MM.1S (cell line): ENCODE measurements at regions not wholly inside any gene's neighbourhood (a gene's known extent, or its start where the extent isn't known, plus 50 kb on each side); places are given as distances from the start of the nearest gene placed in this dataset.

ENCODE experiments used
- EZH2 ChIP-seq: fragments of 300-600 bp; sonication (generic); optimal IDR thresholded peaks from 2 replicates; pipeline ENCODE3; 2017; ENCODE audit warnings: low read depth, mild to moderate bottlenecking, antibody characterized with exemption, low read length, mixed read lengths
- TF ChIP-seq, protein P1 (sequence below): fragments of 300-600 bp; sonication (generic); IDR thresholded peaks from 2 replicates; pipeline ENCODE4 v1.5.1; 2016; ENCODE audit warnings: antibody characterized with exemption, low read length, mixed read lengths

DNA sequence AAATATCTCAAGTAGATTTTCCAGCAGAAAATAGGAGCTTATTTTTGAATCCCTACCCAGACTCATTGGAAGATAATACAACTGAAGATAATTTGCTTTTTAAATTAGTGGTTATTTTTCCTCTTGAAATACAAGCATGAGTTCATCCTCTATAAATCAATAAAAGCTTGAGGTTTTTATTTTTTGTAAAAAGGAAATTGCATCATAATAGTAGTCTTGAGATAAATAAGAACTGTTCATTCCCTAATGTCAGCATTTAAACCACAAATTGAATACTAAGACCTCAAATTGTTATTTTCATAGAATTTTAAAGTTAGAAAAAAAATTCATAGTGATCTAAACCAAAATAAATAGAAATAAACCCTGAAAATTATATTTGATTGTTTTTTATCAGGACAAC lies 719.1 kb downstream of the CD109 start:
- no peak for TF ChIP-seq EZH2
- TF ChIP-seq, protein P1, sequence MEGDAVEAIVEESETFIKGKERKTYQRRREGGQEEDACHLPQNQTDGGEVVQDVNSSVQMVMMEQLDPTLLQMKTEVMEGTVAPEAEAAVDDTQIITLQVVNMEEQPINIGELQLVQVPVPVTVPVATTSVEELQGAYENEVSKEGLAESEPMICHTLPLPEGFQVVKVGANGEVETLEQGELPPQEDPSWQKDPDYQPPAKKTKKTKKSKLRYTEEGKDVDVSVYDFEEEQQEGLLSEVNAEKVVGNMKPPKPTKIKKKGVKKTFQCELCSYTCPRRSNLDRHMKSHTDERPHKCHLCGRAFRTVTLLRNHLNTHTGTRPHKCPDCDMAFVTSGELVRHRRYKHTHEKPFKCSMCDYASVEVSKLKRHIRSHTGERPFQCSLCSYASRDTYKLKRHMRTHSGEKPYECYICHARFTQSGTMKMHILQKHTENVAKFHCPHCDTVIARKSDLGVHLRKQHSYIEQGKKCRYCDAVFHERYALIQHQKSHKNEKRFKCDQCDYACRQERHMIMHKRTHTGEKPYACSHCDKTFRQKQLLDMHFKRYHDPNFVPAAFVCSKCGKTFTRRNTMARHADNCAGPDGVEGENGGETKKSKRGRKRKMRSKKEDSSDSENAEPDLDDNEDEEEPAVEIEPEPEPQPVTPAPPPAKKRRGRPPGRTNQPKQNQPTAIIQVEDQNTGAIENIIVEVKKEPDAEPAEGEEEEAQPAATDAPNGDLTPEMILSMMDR: no peak
